Middle frontal gyrus (tissue), 1 donor: ENCODE measurements at regions not wholly inside any gene's neighbourhood (a gene's known extent, or its start where the extent isn't known, plus 50 kb on each side); places are given as distances from the start of the nearest gene placed in this dataset.
A peak's percentile ranks its signal among the peaks of the same experiment; 100 is the strongest.
"Not testable (repeated sequence)": the region's sequence is repeated elsewhere in the genome, so short reads cannot be mapped to it uniquely, and the experiment has no call there.

Source experiments
- DNase-seq: peaks from one replicate; pipeline ENCODE4 v3.0.0-alpha.2; 2015; ENCODE audit warnings: low spot score; ENCODE audit errors: extremely low spot score

GRCh38 chrY:7417946-7418345 lies 506.4 kb upstream of the AMELY start:
- no peak for DNase-seq

GRCh38 chrY:7416406-7416805 lies 504.9 kb upstream of the AMELY start:
- no peak for DNase-seq

GRCh38 chrY:7415157-7415633 lies 503.6 kb upstream of the AMELY start:
- DNase-seq: no peak

GRCh38 chrY:7390056-7390455 lies 478.5 kb upstream of the AMELY start:
- DNase-seq: no peak

GRCh38 chrY:7382988-7383387 lies 471.4 kb upstream of the AMELY start:
- no peak for DNase-seq

GRCh38 chrY:7377091-7377490 lies 465.5 kb upstream of the AMELY start:
- DNase-seq: no peak

GRCh38 chrY:7374485-7374884 lies 462.9 kb upstream of the AMELY start:
- DNase-seq: not testable (repeated sequence)

GRCh38 chrY:7371953-7372352 lies 460.4 kb upstream of the AMELY start:
- DNase-seq: not testable (repeated sequence)

GRCh38 chrY:7371026-7371425 lies 459.5 kb upstream of the AMELY start:
- not testable (repeated sequence) for DNase-seq

GRCh38 chrY:7359520-7359919 lies 448.0 kb upstream of the AMELY start:
- no peak for DNase-seq

GRCh38 chrY:7358103-7358752 lies 446.7 kb upstream of the AMELY start:
- no peak for DNase-seq

GRCh38 chrY:7355891-7356290 lies 444.3 kb upstream of the AMELY start:
- not testable (repeated sequence) for DNase-seq

- DNase-seq: no peak
These were observed 433.1 kb upstream of the AMELY start for GRCh38 chrY:7344661-7345060.

- DNase-seq: no peak
These were observed 431.7 kb upstream of the AMELY start for GRCh38 chrY:7343261-7343660.

GRCh38 chrY:7342732-7343131 lies 431.2 kb upstream of the AMELY start:
- peak; percentile 4 for DNase-seq

GRCh38 chrY:7339391-7340087 lies 428.0 kb upstream of the AMELY start:
- DNase-seq: no peak

- DNase-seq: no peak
These were observed 424.7 kb upstream of the AMELY start for GRCh38 chrY:7336023-7336873.

- DNase-seq: no peak
These were observed 422.9 kb upstream of the AMELY start for GRCh38 chrY:7334449-7334848.

GRCh38 chrY:7326296-7327246 lies 415.0 kb upstream of the AMELY start:
- DNase-seq: no peak

GRCh38 chrY:7325531-7325930 lies 414.0 kb upstream of the AMELY start:
- DNase-seq: no peak

- no peak for DNase-seq
These were observed 409.2 kb upstream of the AMELY start for GRCh38 chrY:7320751-7321150.
